ENCODE measurements at regions not wholly inside any gene's neighbourhood (a gene's known extent, or its start where the extent isn't known, plus 50 kb on each side); places are given as distances from the start of the nearest gene placed in this dataset.

DNA sequence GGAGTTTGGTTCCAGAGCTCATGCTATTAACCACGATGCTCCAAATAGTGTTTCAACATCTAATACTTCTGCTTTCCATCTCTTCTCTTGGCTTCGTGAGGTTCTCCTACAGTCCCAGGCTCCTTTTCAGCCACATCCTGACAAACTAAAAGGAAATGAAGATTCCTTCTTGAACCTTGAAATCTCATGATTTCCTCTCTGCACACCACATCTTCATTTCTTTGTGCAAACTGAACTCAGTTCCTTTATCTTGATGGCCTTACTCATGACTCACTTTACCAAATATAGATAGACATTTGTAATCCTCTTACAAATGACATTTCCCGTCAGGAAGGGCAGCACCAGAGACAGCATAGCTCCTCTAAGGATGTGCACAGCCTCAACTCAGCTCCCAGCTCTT is 50.0 kb upstream of the ITGA4 start:
- no peak overlapping the region for H3K4me3 ChIP-seq (replicated peaks; ENCODE audit: low read depth, low read length)
- H3K27me3 ChIP-seq (replicated peaks; ENCODE audit: control insufficient read depth, insufficient read depth, low read length) = no peaks in the 10 kb centered on the region
- TF ChIP-seq, protein P1, sequence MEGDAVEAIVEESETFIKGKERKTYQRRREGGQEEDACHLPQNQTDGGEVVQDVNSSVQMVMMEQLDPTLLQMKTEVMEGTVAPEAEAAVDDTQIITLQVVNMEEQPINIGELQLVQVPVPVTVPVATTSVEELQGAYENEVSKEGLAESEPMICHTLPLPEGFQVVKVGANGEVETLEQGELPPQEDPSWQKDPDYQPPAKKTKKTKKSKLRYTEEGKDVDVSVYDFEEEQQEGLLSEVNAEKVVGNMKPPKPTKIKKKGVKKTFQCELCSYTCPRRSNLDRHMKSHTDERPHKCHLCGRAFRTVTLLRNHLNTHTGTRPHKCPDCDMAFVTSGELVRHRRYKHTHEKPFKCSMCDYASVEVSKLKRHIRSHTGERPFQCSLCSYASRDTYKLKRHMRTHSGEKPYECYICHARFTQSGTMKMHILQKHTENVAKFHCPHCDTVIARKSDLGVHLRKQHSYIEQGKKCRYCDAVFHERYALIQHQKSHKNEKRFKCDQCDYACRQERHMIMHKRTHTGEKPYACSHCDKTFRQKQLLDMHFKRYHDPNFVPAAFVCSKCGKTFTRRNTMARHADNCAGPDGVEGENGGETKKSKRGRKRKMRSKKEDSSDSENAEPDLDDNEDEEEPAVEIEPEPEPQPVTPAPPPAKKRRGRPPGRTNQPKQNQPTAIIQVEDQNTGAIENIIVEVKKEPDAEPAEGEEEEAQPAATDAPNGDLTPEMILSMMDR (IDR thresholded peaks at IDR 0.05; ENCODE audit: insufficient read depth, low read length, poor library complexity, severe bottlenecking) = no peak
- no peaks in the 10 kb centered on the region for H3K36me3 ChIP-seq (ENCODE audit: control insufficient read depth, insufficient read depth, low read length)
- DNase-seq (ENCODE audit: extremely low read depth, insufficient read length) = no peak
